H1 (cell line): ENCODE measurements at regions not wholly inside any gene's neighbourhood (a gene's known extent, or its start where the extent isn't known, plus 50 kb on each side); places are given as distances from the start of the nearest gene placed in this dataset.

ENCODE experiments used
- CTCF ChIA-PET: fragments of 300-600 bp; sonication (Branson Sonifier 250); formaldehyde crosslinking; loops from one replicate; lab custom pipeline; 2021; ENCODE audit not compliant: partially characterized antibody; lab: Charles Lee
- POLR2A ChIA-PET: fragments of 300-600 bp; sonication (Branson Sonifier 250); formaldehyde crosslinking; loops from one replicate; lab custom pipeline; 2021; ENCODE audit warnings: inconsistent platforms; ENCODE audit not compliant: partially characterized antibody; lab: Charles Lee
- DNase-seq, 2 experiments: peaks; one replicate each; pipeline versions ENCODE4 v3.0.0 to v3.0.0-alpha.2; 2010 to 2022; ENCODE audit warnings: low spot score in 2 of 2, low read depth in 1 of 2, mixed read lengths in 1 of 2
- FAIRE-seq: peaks from 2 replicates; lab custom pipeline; 2011; peaks lifted over from hg19 to GRCh38; lab: Jason Lieb, UNC
- H2AFZ ChIP-seq: 2 replicates; pipeline ENCODE4 v1.8.1; 2012; ENCODE audit warnings: low read length, inconsistent platforms
- H2AK5ac ChIP-seq: 2 replicates; pipeline ENCODE4 v1.6.1; 2013; ENCODE audit warnings: low read depth, low read length
- H2BK120ac ChIP-seq: replicated peaks from 2 replicates; pipeline ENCODE3; 2013; ENCODE audit warnings: low read depth, low read length, inconsistent platforms
- H2BK12ac ChIP-seq: 2 replicates; pipeline ENCODE4 v1.6.1; 2013; ENCODE audit warnings: low read depth, low read length
- H2BK15ac ChIP-seq: 2 replicates; pipeline ENCODE4 v1.6.1; 2013; ENCODE audit warnings: low read length
- H2BK20ac ChIP-seq: 2 replicates; pipeline ENCODE4 v1.6.1; 2013; ENCODE audit warnings: low read length
- H2BK5ac ChIP-seq: 2 replicates; pipeline ENCODE4 v1.6.1; 2013; ENCODE audit warnings: low read depth, low read length
- H3K14ac ChIP-seq: 2 replicates; pipeline ENCODE4 v1.6.1; 2013; ENCODE audit warnings: inconsistent platforms; ENCODE audit not compliant: insufficient read length
- H3K18ac ChIP-seq: 2 replicates; pipeline ENCODE4 v1.6.1; 2013; ENCODE audit warnings: low read length; ENCODE audit errors: extremely low read depth
- H3K23ac ChIP-seq: 2 replicates; pipeline ENCODE4 v1.6.1; 2013; ENCODE audit warnings: inconsistent platforms; ENCODE audit not compliant: insufficient read length
- H3K23me2 ChIP-seq: 2 replicates; pipeline ENCODE4 v1.6.1; 2013; ENCODE audit warnings: low read depth, low read length
- H3K27ac ChIP-seq: 2 replicates; pipeline ENCODE4 v1.6.1; 2011; ENCODE audit warnings: low read depth, low read length, inconsistent platforms
- H3K27me3 ChIP-seq, 4 experiments: replicated peaks in 1 of 4; 1 replicate in 1 of 4; 2 replicates in 3 of 4; pipeline versions ENCODE4 v1.6.1 to v1.8.1; 2011 to 2013; ENCODE audit warnings: low read length in 3 of 4, mild to moderate bottlenecking in 3 of 4, inconsistent platforms in 2 of 4, mixed read lengths in 2 of 4, moderate library complexity in 1 of 4; ENCODE audit not compliant: control insufficient read depth in 3 of 4, insufficient read depth in 3 of 4; ENCODE audit errors: extremely low read depth in 1 of 4
- H3K36me3 ChIP-seq, 4 experiments: 2 replicates each; pipeline versions ENCODE4 v1.6.1 to v1.8.1; 2011 to 2013; ENCODE audit warnings: mild to moderate bottlenecking in 4 of 4, low read length in 3 of 4, moderate library complexity in 2 of 4, control low read depth in 1 of 4, inconsistent platforms in 1 of 4; ENCODE audit not compliant: insufficient read depth in 4 of 4, control insufficient read depth in 2 of 4
- H3K4ac ChIP-seq: replicated peaks from 2 replicates; pipeline ENCODE3; 2013; ENCODE audit warnings: low read length, low read depth, mixed read lengths, inconsistent platforms; ENCODE audit not compliant: insufficient read length
- H3K4me1 ChIP-seq, 4 experiments: replicated peaks in 1 of 4; 1 replicate in 1 of 4; 2 replicates in 3 of 4; pipeline versions ENCODE4 v1.6.1 to v1.8.1; 2011 to 2013; ENCODE audit warnings: low read length in 3 of 4, inconsistent platforms in 2 of 4, mixed read lengths in 1 of 4; ENCODE audit not compliant: insufficient read depth in 4 of 4, control insufficient read depth in 3 of 4
- H3K4me2 ChIP-seq, 2 experiments: 2 replicates each; pipeline versions ENCODE4 v1.6.1 to v1.8.1; 2011 to 2013; ENCODE audit warnings: low read depth in 2 of 2, low read length in 2 of 2, control low read depth in 1 of 2, inconsistent platforms in 1 of 2, mild to moderate bottlenecking in 1 of 2; ENCODE audit not compliant: insufficient read depth in 1 of 2
- H3K4me3 ChIP-seq, 4 experiments: fragments of 200-600, 300-600 bp in 1 of 4; sonication (generic), shearing (Covaris generic), sonication (Bioruptor Twin) in 1 of 4; 2 replicates each; pipeline versions ENCODE4 v1.5.1 to v1.8.1; 2011 to 2016; ENCODE audit warnings: low read length in 4 of 4, low read depth in 3 of 4, control low read depth in 2 of 4, inconsistent platforms in 2 of 4, mild to moderate bottlenecking in 2 of 4, mixed read lengths in 1 of 4, moderate library complexity in 1 of 4; ENCODE audit not compliant: insufficient read depth in 2 of 4; ENCODE audit errors: extremely low read depth in 1 of 4
- H3K56ac ChIP-seq: replicated peaks from 2 replicates; pipeline ENCODE3; 2013; ENCODE audit warnings: low read depth, mild to moderate bottlenecking, mixed read lengths, low read length, inconsistent platforms; ENCODE audit not compliant: insufficient read length
- H3K79me1 ChIP-seq: 2 replicates; pipeline ENCODE4 v1.6.1; 2013; ENCODE audit warnings: low read depth, low read length, control low read depth
- H3K79me2 ChIP-seq, 2 experiments: 2 replicates each; pipeline versions ENCODE4 v1.6.1 to v1.8.1; 2012 to 2013; ENCODE audit warnings: low read length in 2 of 2, mild to moderate bottlenecking in 2 of 2, inconsistent platforms in 1 of 2; ENCODE audit not compliant: insufficient read depth in 2 of 2, control insufficient read depth in 1 of 2
- H3K9ac ChIP-seq, 4 experiments: replicated peaks in 1 of 4; 1 replicate in 1 of 4; 2 replicates in 3 of 4; pipeline versions ENCODE4 v1.6.1 to v1.8.1; 2011 to 2013; ENCODE audit warnings: low read depth in 3 of 4, low read length in 3 of 4, control low read depth in 2 of 4, mild to moderate bottlenecking in 2 of 4, moderate library complexity in 2 of 4, inconsistent platforms in 1 of 4; ENCODE audit errors: extremely low read depth in 1 of 4
- H3K9me3 ChIP-seq, 2 experiments: 2 replicates each; pipeline versions ENCODE4 v1.6.1 to v1.8.1; 2012 to 2013; ENCODE audit warnings: mild to moderate bottlenecking in 2 of 2, moderate library complexity in 2 of 2, control low read depth in 1 of 2, inconsistent platforms in 1 of 2, low read depth in 1 of 2, low read length in 1 of 2, mixed read lengths in 1 of 2; ENCODE audit not compliant: insufficient read depth in 2 of 2
- H4K20me1 ChIP-seq, 2 experiments: replicated peaks in 1 of 2; 2 replicates each; pipeline versions ENCODE3 to v1.8.1; 2011 to 2013; ENCODE audit warnings: inconsistent platforms in 2 of 2, low read length in 2 of 2, mild to moderate bottlenecking in 1 of 2; ENCODE audit not compliant: insufficient read depth in 2 of 2, control insufficient read depth in 1 of 2
- H4K5ac ChIP-seq: 2 replicates; pipeline ENCODE4 v1.6.1; 2013; ENCODE audit warnings: low read length, low read depth, mixed read lengths, inconsistent platforms; ENCODE audit not compliant: insufficient read length
- H4K8ac ChIP-seq: 2 replicates; pipeline ENCODE4 v1.8.0; 2013; ENCODE audit warnings: mild to moderate bottlenecking, moderate library complexity, low read length, inconsistent platforms; ENCODE audit not compliant: insufficient read depth; ENCODE audit errors: extremely low read depth
- H4K91ac ChIP-seq: replicated peaks from 2 replicates; pipeline ENCODE3; 2013; ENCODE audit warnings: low read length, mixed read lengths, inconsistent platforms; ENCODE audit not compliant: insufficient read length
- BCL11A ChIP-seq, 2 experiments: IDR thresholded peaks; one replicate each; pipeline ENCODE4 v1.6.1; 2011; ENCODE audit warnings: low read depth in 2 of 2, low read length in 2 of 2, mild to moderate bottlenecking in 2 of 2
- CBX5 ChIP-seq: fragments of 300-800, 300-1000 bp; sonication (generic); IDR thresholded peaks from 2 replicates; pipeline ENCODE4 v1.7.1; 2016; ENCODE audit warnings: antibody characterized with exemption, low read length, low read depth
- CBX8 ChIP-seq: fragments of 300-800, 300-1000 bp; sonication (generic); IDR thresholded peaks from 2 replicates; pipeline ENCODE4 v1.7.1; 2016; ENCODE audit warnings: low read depth, low read length, borderline replicate concordance
- GABPA ChIP-seq: IDR thresholded peaks from 2 replicates; pipeline ENCODE4 v1.6.1; 2011; ENCODE audit warnings: mild to moderate bottlenecking, low read length, moderate library complexity, borderline replicate concordance; ENCODE audit not compliant: insufficient read depth
- GTF2F1 ChIP-seq: IDR thresholded peaks from 2 replicates; pipeline ENCODE4 v1.6.1; 2012; ENCODE audit warnings: low read depth, low read length, improper control_type of control experiment, borderline replicate concordance
- JUN ChIP-seq: IDR thresholded peaks from 2 replicates; pipeline ENCODE4 v1.6.1; 2011; ENCODE audit warnings: low read depth, mild to moderate bottlenecking, improper control_type of control experiment, low read length
- MAFK ChIP-seq: IDR thresholded peaks from 2 replicates; pipeline ENCODE4 v1.6.1; 2012; ENCODE audit warnings: low read depth, mild to moderate bottlenecking, improper control_type of control experiment, low read length
- POU5F1 ChIP-seq: IDR thresholded peaks from 2 replicates; pipeline ENCODE4 v1.6.1; 2011; ENCODE audit warnings: low read depth, mild to moderate bottlenecking, low read length, moderate library complexity
- RAD21 ChIP-seq, 2 experiments: IDR thresholded peaks in 1 of 2; conservative IDR thresholded peaks in 1 of 2; 2 replicates each; pipeline ENCODE4 v1.6.1; 2011; ENCODE audit warnings: low read depth in 2 of 2, low read length in 2 of 2, improper control_type of control experiment in 1 of 2, inconsistent platforms in 1 of 2, mild to moderate bottlenecking in 1 of 2, moderate library complexity in 1 of 2
- SIN3A ChIP-seq, 2 experiments: IDR thresholded peaks in 1 of 2; conservative IDR thresholded peaks in 1 of 2; 2 replicates each; pipeline ENCODE4 v1.6.1; 2011 to 2012; ENCODE audit warnings: low read length in 2 of 2, improper control_type of control experiment in 1 of 2, low read depth in 1 of 2, mild to moderate bottlenecking in 1 of 2
- SIRT6 ChIP-seq: IDR thresholded peaks from one replicate; pipeline ENCODE4 v1.7.1; 2012; ENCODE audit warnings: low read length, inconsistent platforms
- WGBS, 2 experiments: shearing (Covaris generic) in 1 of 2; methylation state at CpG; one replicate each; pipeline versions ENCODE4 v1.1.6 to v1.1.7; 2013 to 2015; ENCODE audit warnings: low lambda C conversion rate in 2 of 2, mixed read lengths in 2 of 2, inconsistent platforms in 1 of 2, low coverage in 1 of 2, missing lambda C conversion rate in 1 of 2; ENCODE audit not compliant: insufficient replicate concordance in 2 of 2, insufficient coverage in 1 of 2, insufficient read length in 1 of 2; ENCODE audit errors: extremely low coverage in 1 of 2, missing lambda C conversion rate in 1 of 2; 5-methylcytosine and 5-hydroxymethylcytosine counted together
- TF ChIP-seq, protein P1 (sequence below): IDR thresholded peaks from 2 replicates; pipeline ENCODE4 v1.6.1; 2012; ENCODE audit warnings: low read length, inconsistent platforms

DNA sequence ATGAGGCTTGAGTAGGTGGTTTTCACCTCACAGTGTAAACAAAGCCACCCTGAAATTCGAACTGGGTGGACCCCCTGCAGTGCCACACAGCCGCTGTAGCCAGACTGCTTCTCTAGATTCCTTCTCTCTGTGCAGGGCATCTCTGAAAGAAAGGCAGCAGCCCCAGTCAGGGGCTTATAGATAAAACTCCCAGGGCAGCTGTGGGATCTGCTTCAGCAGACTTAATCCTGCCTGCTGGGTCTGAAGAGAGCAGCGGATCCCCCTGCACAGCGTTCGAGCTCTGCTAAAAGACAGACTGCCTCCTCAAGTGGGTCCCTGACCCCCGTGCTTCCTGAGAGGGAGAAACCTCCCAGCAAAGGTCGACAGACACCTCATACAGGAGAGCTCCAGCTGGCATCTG is 71.4 kb downstream of the CARTPT start:
- DNase-seq (no peak), FAIRE-seq (no peak)
- WGBS, 2 experiments, result 80% methylated on average over 7 of the region's 7 CpGs; no CpG with 5 or more reads in 1 of the 2 experiments
- Histone ChIP-seq H3K4me1 (peaks cover 0 to 6% (median 4%) of the 10 kb centered on the region in 4 experiments; a peak in 4 of 7 replicates), H3K27me3 (no peaks in the 10 kb centered on the region), H3K23ac (no peak overlapping the region), H3K56ac (no peak overlapping the region), H2AFZ (no peak overlapping the region), H4K20me1 (no peaks in the 10 kb centered on the region), H2BK20ac (no peak overlapping the region), H4K8ac (no peak overlapping the region), H4K91ac (no peak overlapping the region), H2BK15ac (no peak overlapping the region), H4K5ac (no peak overlapping the region), H2BK120ac (no peak overlapping the region), H3K27ac (no peak overlapping the region), H3K79me1 (no peaks in the 10 kb centered on the region), H3K36me3 (peaks cover 0 to 8% (median 0%) of the 10 kb centered on the region in 4 experiments; a peak in 1 of 8 replicates), H3K79me2 (no peaks in the 10 kb centered on the region), H3K9me3 (peaks cover 5 to 17% of the 10 kb centered on the region in 2 experiments; a peak in 3 of 4 replicates), H3K4me3 (no peak overlapping the region), H3K23me2 (no peaks in the 10 kb centered on the region), H3K4ac (no peak overlapping the region), H3K14ac (no peak overlapping the region), H3K4me2 (no peak overlapping the region), H3K9ac (no peak overlapping the region), H2AK5ac (no peak overlapping the region), H3K18ac (no peak overlapping the region), H2BK12ac (no peak overlapping the region), H2BK5ac (no peak overlapping the region)
- POLR2A ChIA-PET, result interaction anchor here (0.6 to 1.1 kb wide), 2 partner anchors 10 to 975 kb away, joined by 3 to 4 read pairs; no protein-coding TSS in a partner anchor
- CTCF ChIA-PET, result interaction anchor here (0.9 to 1.5 kb wide), 2 partner anchors 13 to 227 kb away, joined by 4 to 5 read pairs; no protein-coding TSS in a partner anchor
- TF ChIP-seq MAFK, result no peak
- no peak for TF ChIP-seq CBX5
- TF ChIP-seq, protein P1, sequence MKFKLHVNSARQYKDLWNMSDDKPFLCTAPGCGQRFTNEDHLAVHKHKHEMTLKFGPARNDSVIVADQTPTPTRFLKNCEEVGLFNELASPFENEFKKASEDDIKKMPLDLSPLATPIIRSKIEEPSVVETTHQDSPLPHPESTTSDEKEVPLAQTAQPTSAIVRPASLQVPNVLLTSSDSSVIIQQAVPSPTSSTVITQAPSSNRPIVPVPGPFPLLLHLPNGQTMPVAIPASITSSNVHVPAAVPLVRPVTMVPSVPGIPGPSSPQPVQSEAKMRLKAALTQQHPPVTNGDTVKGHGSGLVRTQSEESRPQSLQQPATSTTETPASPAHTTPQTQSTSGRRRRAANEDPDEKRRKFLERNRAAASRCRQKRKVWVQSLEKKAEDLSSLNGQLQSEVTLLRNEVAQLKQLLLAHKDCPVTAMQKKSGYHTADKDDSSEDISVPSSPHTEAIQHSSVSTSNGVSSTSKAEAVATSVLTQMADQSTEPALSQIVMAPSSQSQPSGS, result no peak
- TF ChIP-seq RAD21 (IDR thresholded peaks at IDR 0.05 in 1 of 2, conservative IDR thresholded peaks at IDR 0.05 in 1 of 2; ENCODE audit: low read depth in 2 of 2, low read length in 2 of 2), result no peak
- no peak for TF ChIP-seq POU5F1
- no peak for TF ChIP-seq SIRT6
- TF ChIP-seq SIN3A (conservative IDR thresholded peaks at IDR 0.05 in 1 of 2, IDR thresholded peaks at IDR 0.05 in 1 of 2; ENCODE audit: low read depth in 1 of 2, low read length in 2 of 2), result no peak
- no peak for TF ChIP-seq CBX8
- TF ChIP-seq BCL11A (IDR thresholded peaks at IDR 0.05; ENCODE audit: low read depth in 2 of 2, low read length in 2 of 2), result no peak
- no peak for TF ChIP-seq GABPA
- no peak for TF ChIP-seq GTF2F1
- TF ChIP-seq JUN, result no peak
